HCT116 (cell line): ENCODE measurements at regions not wholly inside any gene's neighbourhood (a gene's known extent, or its start where the extent isn't known, plus 50 kb on each side); places are given as distances from the start of the nearest gene placed in this dataset.

Experiments
- ATAC-seq: fragments of 200-7000 bp; cut with Tn5 transposase; 2 replicates; pipeline ENCODE4 v1.9.1; 2020; ENCODE audit warnings: mild to moderate bottlenecking, moderate library complexity
- BruUV-seq: library from RNA; stranded (reverse); fragments of 400-500 nt; replicated peaks from 2 replicates; lab custom pipeline; 2021; lab: Mats Ljungman, UMichigan
- CTCF ChIA-PET: fragments of 300-600 bp; sonication (Branson Sonifier 250); formaldehyde crosslinking; loops from one replicate; lab custom pipeline; 2021; ENCODE audit warnings: antibody characterized with exemption; lab: Charles Lee
- POLR2A ChIA-PET: fragments of 300-600, 350-600 bp; sonication (Branson Sonifier 250); formaldehyde crosslinking; loops from one replicate; lab custom pipeline; 2021; ENCODE audit warnings: antibody characterized with exemption; lab: Charles Lee
- RAD21 ChIA-PET, 2 experiments: fragments of 300-600 bp; sonication (Branson Sonifier 250); formaldehyde crosslinking; loops; one replicate each; lab custom pipeline; 2023; ENCODE audit warnings: low total read pairs in 2 of 2; ENCODE audit not compliant: uncharacterized antibody in 2 of 2, unreplicated experiment in 2 of 2, low non-redundant PET in 1 of 2; lab: Charles Lee
- DNase-seq: peaks from one replicate; pipeline ENCODE4 v3.0.0-alpha.2; 2010; ENCODE audit warnings: low read depth, low spot score
- H2AFZ ChIP-seq: fragments of 200-600 bp; shearing (Covaris generic), sonication (generic); 2 replicates; pipeline ENCODE4 v1.6.1; 2017; ENCODE audit warnings: low read depth, mixed run types, mixed read lengths, antibody characterized with exemption, low read length; ENCODE audit not compliant: poor library complexity, severe bottlenecking
- H3K27ac ChIP-seq: 2 replicates; pipeline ENCODE4 v1.5.1; 2012; ENCODE audit warnings: low read depth, low read length
- H3K27me3 ChIP-seq: fragments of 200-600 bp; sonication (generic); 2 replicates; pipeline ENCODE4 v1.6.1; 2016; ENCODE audit warnings: mixed run types, low read length, mixed read lengths; ENCODE audit not compliant: insufficient read depth
- H3K36me3 ChIP-seq, 2 experiments: fragments of 200-500 bp in 1 of 2; fragments of 200-600 bp in 1 of 2; sonication (Bioruptor generic) in 1 of 2; sonication (generic) in 1 of 2; 2 replicates each; pipeline versions ENCODE4 v1.5.1 to v1.6.1; 2014 to 2016; ENCODE audit warnings: low read length in 2 of 2, inconsistent platforms in 1 of 2, mixed read lengths in 1 of 2, mixed run types in 1 of 2; ENCODE audit not compliant: insufficient read depth in 2 of 2, control insufficient read depth in 1 of 2
- H3K4me1 ChIP-seq, 2 experiments: fragments of 200-600 bp in 1 of 2; sonication (generic) in 1 of 2; 2 replicates each; pipeline versions ENCODE4 v1.5.1 to v1.6.1; 2012 to 2017; ENCODE audit warnings: low read length in 2 of 2, inconsistent platforms in 1 of 2, mild to moderate bottlenecking in 1 of 2, mixed read lengths in 1 of 2, mixed run types in 1 of 2, moderate library complexity in 1 of 2; ENCODE audit not compliant: insufficient read depth in 2 of 2, control insufficient read depth in 1 of 2
- H3K4me2 ChIP-seq: fragments of 200-600 bp; sonication (generic); 2 replicates; pipeline ENCODE4 v1.6.1; 2017; ENCODE audit warnings: mixed run types, low read length, mixed read lengths
- H3K4me3 ChIP-seq, 2 experiments: fragments of 200-600 bp in 1 of 2; sonication (generic) in 1 of 2; replicated peaks in 1 of 2; 2 replicates each; pipeline ENCODE4 v1.5.1; 2011 to 2016; ENCODE audit warnings: low read length in 2 of 2, control low read depth in 1 of 2, low read depth in 1 of 2, mild to moderate bottlenecking in 1 of 2, mixed read lengths in 1 of 2, mixed run types in 1 of 2
- H3K79me2 ChIP-seq: fragments of 200-600 bp; sonication (generic); 2 replicates; pipeline ENCODE4 v1.6.1; 2017; ENCODE audit warnings: mild to moderate bottlenecking, mixed run types, low read length, moderate library complexity, mixed read lengths; ENCODE audit not compliant: insufficient read depth
- H3K9ac ChIP-seq: fragments of 200-600 bp; sonication (generic); 2 replicates; pipeline ENCODE4 v1.6.1; 2016; ENCODE audit warnings: low read length, mixed read lengths
- H3K9me2 ChIP-seq: fragments of 200-600 bp; sonication (generic), shearing (Covaris generic); 2 replicates; pipeline ENCODE4 v1.6.1; 2017; ENCODE audit warnings: mixed run types, mild to moderate bottlenecking, moderate library complexity; ENCODE audit not compliant: insufficient read depth
- H3K9me3 ChIP-seq, 2 experiments: fragments of 200-500 bp in 1 of 2; fragments of 200-600 bp in 1 of 2; sonication (Bioruptor generic) in 1 of 2; sonication (generic) in 1 of 2; 2 replicates each; pipeline ENCODE4 v1.6.1; 2014 to 2017; ENCODE audit warnings: low read length in 2 of 2, mixed read lengths in 2 of 2, inconsistent platforms in 1 of 2, low read depth in 1 of 2, mild to moderate bottlenecking in 1 of 2, mixed run types in 1 of 2, moderate library complexity in 1 of 2; ENCODE audit not compliant: control insufficient read depth in 1 of 2, insufficient read depth in 1 of 2
- H4K20me1 ChIP-seq: fragments of 200-600 bp; sonication (generic), shearing (Covaris generic); 2 replicates; pipeline ENCODE4 v1.6.1; 2017; ENCODE audit warnings: mixed run types, mild to moderate bottlenecking, moderate library complexity; ENCODE audit not compliant: insufficient read depth
- CBX3 ChIP-seq: IDR thresholded peaks from 2 replicates; pipeline ENCODE4 v1.6.1; 2012; ENCODE audit warnings: low read depth
- EGR1 ChIP-seq: IDR thresholded peaks from 2 replicates; pipeline ENCODE4 v1.6.1; 2012; ENCODE audit warnings: low read depth
- EZH2 ChIP-seq: fragments of 200-600 bp; sonication (generic); IDR thresholded peaks from 2 replicates; pipeline ENCODE4 v1.6.1; 2017; ENCODE audit warnings: antibody characterized with exemption, mixed run types
- FOSL1 ChIP-seq: IDR thresholded peaks from 2 replicates; pipeline ENCODE4 v1.6.1; 2012; ENCODE audit warnings: low read depth
- POLR2AphosphoS5 ChIP-seq: IDR thresholded peaks from 2 replicates; pipeline ENCODE4 v1.6.1; 2011; ENCODE audit warnings: mild to moderate bottlenecking, low read depth, low read length, moderate library complexity
- RAD21 ChIP-seq: IDR thresholded peaks from 2 replicates; pipeline ENCODE4 v1.6.1; 2012; ENCODE audit warnings: low read depth, mild to moderate bottlenecking
- SIN3A ChIP-seq: IDR thresholded peaks from 2 replicates; pipeline ENCODE4 v1.6.1; 2012; ENCODE audit warnings: low read depth
- SP1 ChIP-seq: IDR thresholded peaks from 2 replicates; pipeline ENCODE4 v1.6.1; 2012; ENCODE audit warnings: low read depth
- SRF ChIP-seq: IDR thresholded peaks from 2 replicates; pipeline ENCODE4 v1.6.1; 2012; ENCODE audit warnings: low read depth
- TCF7L2 ChIP-seq: IDR thresholded peaks from 2 replicates; pipeline ENCODE4 v1.7.0; 2011; ENCODE audit warnings: borderline replicate concordance, inconsistent platforms; ENCODE audit not compliant: insufficient read depth, insufficient read length; ENCODE audit errors: extremely low read depth
- YY1 ChIP-seq: IDR thresholded peaks from 2 replicates; pipeline ENCODE4 v1.6.1; 2011; ENCODE audit warnings: low read length, low read depth, moderate library complexity, mild to moderate bottlenecking; ENCODE audit not compliant: insufficient replicate concordance; ENCODE audit errors: extremely low read depth
- ZFX ChIP-seq: fragments of 450-650 bp; IDR thresholded peaks from 2 replicates; pipeline ENCODE4 v1.6.1; 2017
- ZNF274 ChIP-seq: fragments of 200-500 bp; sonication (Bioruptor generic); IDR thresholded peaks from 2 replicates; pipeline ENCODE4 v1.6.1; 2014; ENCODE audit warnings: mild to moderate bottlenecking, low read depth, low read length, inconsistent platforms
- intact Hi-C: fragments of 100-400 bp; cut with micrococcal nuclease; formaldehyde crosslinking; loops from 2 replicates; pipeline ENCODE4 v1.10.0; 2022
- TF ChIP-seq, protein P1 (sequence below): IDR thresholded peaks from 2 replicates; pipeline ENCODE4 v1.6.1; 2012; ENCODE audit warnings: low read depth
- TF ChIP-seq, protein P2 (sequence below): IDR thresholded peaks from 2 replicates; pipeline ENCODE4 v1.6.1; 2012
- TF ChIP-seq, protein P3 (sequence below), 3 experiments: fragments of 200-600 bp in 1 of 3; sonication (generic) in 1 of 3; IDR thresholded peaks in 2 of 3; conservative IDR thresholded peaks in 1 of 3; 2 replicates each; pipeline ENCODE4 v1.5.1; 2012 to 2017; ENCODE audit warnings: low read depth in 2 of 3, low read length in 2 of 3, antibody characterized with exemption in 1 of 3, borderline replicate concordance in 1 of 3, control low read depth in 1 of 3, mild to moderate bottlenecking in 1 of 3, mixed read lengths in 1 of 3, mixed run types in 1 of 3, moderate library complexity in 1 of 3; ENCODE audit not compliant: insufficient read depth in 1 of 3

DNA sequence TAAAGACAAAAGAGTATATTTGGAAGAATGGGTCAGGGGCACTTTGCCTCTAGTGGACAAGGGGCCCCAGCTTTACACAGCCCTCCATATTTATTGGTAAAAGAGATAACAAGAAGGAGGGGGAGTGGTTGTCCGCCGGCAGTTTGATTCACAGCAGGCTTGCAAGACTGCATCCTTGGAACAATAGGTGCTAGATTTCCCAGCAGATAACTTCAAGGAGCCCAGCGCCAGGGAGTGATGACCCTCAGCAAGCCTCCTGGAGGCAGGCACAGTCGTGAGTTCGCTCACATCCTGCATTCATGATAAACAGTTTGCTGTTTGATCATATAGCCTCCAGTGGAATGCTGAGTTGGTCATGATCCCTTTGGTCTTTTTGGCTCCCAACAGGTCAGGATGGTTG, 67.8 kb upstream of the INCENP start:
- BruUV-seq: no TSS peak

More for the DNA sequence above, 67.8 kb upstream of the INCENP start:
- Histone ChIP-seq H3K9ac (no peak overlapping the region), H2AFZ (no peak overlapping the region), H4K20me1 (no peaks in the 10 kb centered on the region), H3K36me3 (no peaks in the 10 kb centered on the region), H3K4me3 (no peak overlapping the region), H3K9me3 (no peaks in the 10 kb centered on the region), H3K79me2 (no peaks in the 10 kb centered on the region), H3K27me3 (no peaks in the 10 kb centered on the region), H3K4me2 (no peak overlapping the region), H3K9me2 (no peaks in the 10 kb centered on the region), H3K4me1 (peaks cover 13 to 17% of the 10 kb centered on the region in 2 experiments; a peak in 3 of 4 replicates), H3K27ac (no peak overlapping the region)
- TF ChIP-seq EGR1: no peak
- no peak for TF ChIP-seq ZNF274
- TF ChIP-seq YY1: no peak
- TF ChIP-seq, protein P1, sequence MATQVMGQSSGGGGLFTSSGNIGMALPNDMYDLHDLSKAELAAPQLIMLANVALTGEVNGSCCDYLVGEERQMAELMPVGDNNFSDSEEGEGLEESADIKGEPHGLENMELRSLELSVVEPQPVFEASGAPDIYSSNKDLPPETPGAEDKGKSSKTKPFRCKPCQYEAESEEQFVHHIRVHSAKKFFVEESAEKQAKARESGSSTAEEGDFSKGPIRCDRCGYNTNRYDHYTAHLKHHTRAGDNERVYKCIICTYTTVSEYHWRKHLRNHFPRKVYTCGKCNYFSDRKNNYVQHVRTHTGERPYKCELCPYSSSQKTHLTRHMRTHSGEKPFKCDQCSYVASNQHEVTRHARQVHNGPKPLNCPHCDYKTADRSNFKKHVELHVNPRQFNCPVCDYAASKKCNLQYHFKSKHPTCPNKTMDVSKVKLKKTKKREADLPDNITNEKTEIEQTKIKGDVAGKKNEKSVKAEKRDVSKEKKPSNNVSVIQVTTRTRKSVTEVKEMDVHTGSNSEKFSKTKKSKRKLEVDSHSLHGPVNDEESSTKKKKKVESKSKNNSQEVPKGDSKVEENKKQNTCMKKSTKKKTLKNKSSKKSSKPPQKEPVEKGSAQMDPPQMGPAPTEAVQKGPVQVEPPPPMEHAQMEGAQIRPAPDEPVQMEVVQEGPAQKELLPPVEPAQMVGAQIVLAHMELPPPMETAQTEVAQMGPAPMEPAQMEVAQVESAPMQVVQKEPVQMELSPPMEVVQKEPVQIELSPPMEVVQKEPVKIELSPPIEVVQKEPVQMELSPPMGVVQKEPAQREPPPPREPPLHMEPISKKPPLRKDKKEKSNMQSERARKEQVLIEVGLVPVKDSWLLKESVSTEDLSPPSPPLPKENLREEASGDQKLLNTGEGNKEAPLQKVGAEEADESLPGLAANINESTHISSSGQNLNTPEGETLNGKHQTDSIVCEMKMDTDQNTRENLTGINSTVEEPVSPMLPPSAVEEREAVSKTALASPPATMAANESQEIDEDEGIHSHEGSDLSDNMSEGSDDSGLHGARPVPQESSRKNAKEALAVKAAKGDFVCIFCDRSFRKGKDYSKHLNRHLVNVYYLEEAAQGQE: no peak
- no peak for TF ChIP-seq POLR2AphosphoS5
- TF ChIP-seq SIN3A: no peak
- TF ChIP-seq, protein P2, sequence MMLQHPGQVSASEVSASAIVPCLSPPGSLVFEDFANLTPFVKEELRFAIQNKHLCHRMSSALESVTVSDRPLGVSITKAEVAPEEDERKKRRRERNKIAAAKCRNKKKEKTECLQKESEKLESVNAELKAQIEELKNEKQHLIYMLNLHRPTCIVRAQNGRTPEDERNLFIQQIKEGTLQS: no peak
- TF ChIP-seq SRF: no peak
- no peak for TF ChIP-seq SP1
- no peak for TF ChIP-seq ZFX
- no peak for TF ChIP-seq EZH2
- TF ChIP-seq, protein P3, sequence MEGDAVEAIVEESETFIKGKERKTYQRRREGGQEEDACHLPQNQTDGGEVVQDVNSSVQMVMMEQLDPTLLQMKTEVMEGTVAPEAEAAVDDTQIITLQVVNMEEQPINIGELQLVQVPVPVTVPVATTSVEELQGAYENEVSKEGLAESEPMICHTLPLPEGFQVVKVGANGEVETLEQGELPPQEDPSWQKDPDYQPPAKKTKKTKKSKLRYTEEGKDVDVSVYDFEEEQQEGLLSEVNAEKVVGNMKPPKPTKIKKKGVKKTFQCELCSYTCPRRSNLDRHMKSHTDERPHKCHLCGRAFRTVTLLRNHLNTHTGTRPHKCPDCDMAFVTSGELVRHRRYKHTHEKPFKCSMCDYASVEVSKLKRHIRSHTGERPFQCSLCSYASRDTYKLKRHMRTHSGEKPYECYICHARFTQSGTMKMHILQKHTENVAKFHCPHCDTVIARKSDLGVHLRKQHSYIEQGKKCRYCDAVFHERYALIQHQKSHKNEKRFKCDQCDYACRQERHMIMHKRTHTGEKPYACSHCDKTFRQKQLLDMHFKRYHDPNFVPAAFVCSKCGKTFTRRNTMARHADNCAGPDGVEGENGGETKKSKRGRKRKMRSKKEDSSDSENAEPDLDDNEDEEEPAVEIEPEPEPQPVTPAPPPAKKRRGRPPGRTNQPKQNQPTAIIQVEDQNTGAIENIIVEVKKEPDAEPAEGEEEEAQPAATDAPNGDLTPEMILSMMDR (IDR thresholded peaks at IDR 0.05 in 2 of 3, conservative IDR thresholded peaks at IDR 0.05 in 1 of 3; ENCODE audit: borderline replicate concordance in 1 of 3, insufficient read depth in 1 of 3, low read depth in 2 of 3, low read length in 2 of 3): no peak
- no peak for TF ChIP-seq TCF7L2
- TF ChIP-seq CBX3: no peak
- no peak for TF ChIP-seq FOSL1
- TF ChIP-seq RAD21: no peak
- intact Hi-C loops: no loop called here
- no peak for DNase-seq
- ATAC-seq: no peak
- ChIA-PET CTCF (interaction anchor here (0.8 kb wide), 1 partner anchor 157 kb away, joined by 4 read pairs; no protein-coding TSS in a partner anchor), POLR2A (no interaction called here), RAD21 (no interaction called here)
